ENCODE measurements at regions not wholly inside any gene's neighbourhood (a gene's known extent, or its start where the extent isn't known, plus 50 kb on each side); places are given as distances from the start of the nearest gene placed in this dataset.
"Not testable (repeated sequence)": the region's sequence is repeated elsewhere in the genome, so short reads cannot be mapped to it uniquely, and the experiment has no call there.

GRCh38 chr6:133130863-133131262 lies 110.3 kb upstream of the EYA4 start:
- DNase-seq, result peak; percentile 35

DNA sequence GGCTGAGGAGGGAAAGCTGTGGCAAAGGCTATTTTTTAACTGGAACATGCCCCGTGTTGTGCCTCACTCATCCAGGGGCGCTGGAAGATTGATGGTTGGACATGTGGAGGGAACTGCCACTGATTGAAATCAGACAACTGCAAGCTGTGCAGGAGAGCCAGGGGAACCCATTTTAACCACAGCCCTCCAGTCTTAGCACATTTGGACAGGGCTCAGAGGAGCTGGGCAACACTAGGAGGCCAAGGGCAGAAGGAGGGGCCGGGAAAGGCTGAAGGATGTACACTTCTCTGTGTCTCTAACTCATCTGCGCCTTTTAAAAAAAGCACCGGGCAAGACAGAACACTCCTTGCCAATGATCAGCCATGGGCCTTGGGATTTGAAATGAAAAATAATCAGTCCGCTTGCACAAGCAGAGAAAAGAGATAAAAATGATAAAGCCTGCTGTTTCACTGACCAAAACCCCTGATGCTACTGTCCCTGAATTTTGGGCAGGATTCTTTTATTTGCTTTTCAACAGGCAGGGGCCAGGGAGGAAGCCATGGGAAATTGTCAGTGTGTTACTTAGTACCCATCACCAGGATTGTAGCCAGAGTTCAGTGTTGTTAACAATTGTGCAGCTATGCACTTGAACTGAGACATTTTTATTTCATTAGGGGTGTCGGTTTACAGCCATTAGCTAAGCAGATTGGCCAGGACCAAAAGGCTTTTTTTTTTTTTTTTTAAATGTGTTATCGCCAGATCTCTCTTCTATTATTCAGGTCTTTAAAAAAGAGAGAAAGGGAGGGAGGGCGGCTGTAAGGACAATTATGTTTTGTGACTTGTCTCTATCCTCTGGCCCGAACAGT lies 109.3 kb upstream of the EYA4 start:
- DNase-seq, result peak; percentile 19

- no peak for DNase-seq
Observed at GRCh38 chr6:133132466-133132971, 108.6 kb upstream of the EYA4 start.

GRCh38 chr6:133136177-133136880 lies 104.8 kb upstream of the EYA4 start:
- DNase-seq, result no peak

DNA sequence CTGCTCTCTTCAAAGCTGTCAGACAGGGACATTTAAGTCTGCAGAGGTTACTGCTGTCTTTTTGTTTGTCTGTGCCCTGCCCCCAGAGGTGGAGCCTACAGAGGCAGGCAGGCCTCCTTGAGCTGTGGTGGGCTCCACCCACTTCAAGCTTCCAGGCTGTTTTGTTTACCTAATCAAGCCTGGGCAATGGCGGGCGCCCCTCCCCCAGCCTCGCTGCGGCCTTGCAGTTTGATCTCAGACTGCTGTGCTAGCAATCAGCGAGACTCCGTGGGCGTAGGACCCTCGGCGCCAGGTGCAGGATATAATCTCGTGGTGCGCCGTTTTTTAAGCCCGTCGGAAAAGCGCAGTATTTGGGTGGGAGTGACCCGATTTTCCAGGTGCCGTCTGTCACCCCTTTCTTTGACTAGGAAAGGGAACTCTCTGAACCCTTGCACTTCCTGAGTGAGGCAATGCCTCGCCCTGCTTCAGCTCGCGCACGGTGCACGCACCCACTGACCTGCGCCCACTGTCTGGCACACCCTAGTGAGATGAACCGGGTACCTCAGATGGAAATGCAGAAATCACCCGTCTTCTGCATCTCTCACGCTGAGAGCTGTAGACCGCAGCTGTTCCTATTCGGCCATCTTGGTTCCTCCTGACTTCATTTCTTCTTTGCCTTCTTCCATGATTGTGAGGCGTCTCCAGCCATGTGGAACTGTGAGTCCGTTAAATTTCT lies 93.5 kb upstream of the EYA4 start:
- DNase-seq, result not testable (repeated sequence)

DNA sequence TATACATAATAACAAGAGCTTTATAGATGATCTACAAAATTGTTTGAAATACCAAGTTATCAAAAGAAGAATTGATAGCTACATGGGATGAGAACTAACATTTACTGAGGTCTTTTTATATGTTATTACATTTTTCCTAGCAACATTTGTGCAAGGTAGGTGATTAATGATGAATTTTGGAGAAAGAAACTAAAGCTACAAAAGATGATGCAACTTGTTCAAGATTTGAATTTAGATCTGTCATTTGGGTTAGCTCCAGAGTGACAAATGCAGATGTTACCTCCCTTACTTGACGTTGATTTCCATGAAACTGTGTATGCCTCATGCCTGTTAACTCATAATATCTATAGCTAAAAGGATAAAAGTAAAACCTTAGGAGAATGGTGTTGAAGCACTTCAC lies 84.5 kb upstream of the EYA4 start:
- DNase-seq, result no peak

- no peak for DNase-seq
Observed at GRCh38 chr6:133157995-133158394, 83.2 kb upstream of the EYA4 start.

GRCh38 chr6:133159255-133159795 lies 81.8 kb upstream of the EYA4 start:
- DNase-seq, result no peak

- DNase-seq, result no peak
Observed at GRCh38 chr6:133160536-133160935, 80.6 kb upstream of the EYA4 start.

DNA sequence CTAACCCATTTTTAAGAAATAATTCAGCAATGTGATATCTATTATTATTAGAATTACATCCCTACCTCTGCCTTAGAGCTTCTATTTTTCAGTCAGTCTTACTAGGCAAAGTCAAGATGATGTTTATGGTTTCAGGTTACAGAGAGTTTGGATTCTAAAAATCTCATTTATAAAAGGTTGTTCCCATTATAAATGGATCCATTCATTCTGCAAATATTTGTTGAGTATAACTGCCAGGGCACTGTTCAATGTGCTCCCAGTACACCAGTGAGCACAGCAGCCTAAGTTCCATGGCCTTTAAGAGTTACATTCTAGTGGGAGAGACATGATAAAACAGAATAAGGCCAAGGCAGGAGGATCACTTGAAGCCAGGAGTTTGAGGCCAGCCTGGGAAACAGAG lies 75.9 kb upstream of the EYA4 start:
- DNase-seq, result no peak

DNA sequence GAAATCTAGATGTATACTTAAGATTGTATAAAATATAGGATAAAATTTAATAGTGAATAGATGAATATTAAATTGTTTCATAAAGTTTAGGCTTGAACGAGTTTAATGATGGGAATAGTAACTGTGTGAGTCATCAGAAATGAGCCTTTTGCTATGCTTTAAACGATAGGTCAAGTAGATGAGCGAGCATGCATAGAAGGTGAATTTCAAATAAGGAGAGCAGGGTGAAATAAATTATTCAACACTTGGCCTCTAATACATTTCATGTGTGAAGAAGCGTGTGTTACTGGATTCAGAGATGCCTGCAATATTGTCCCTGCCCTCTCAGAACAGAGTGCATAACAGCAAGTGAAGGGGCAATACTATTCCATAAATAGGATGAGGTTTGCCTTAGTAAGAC lies 74.4 kb upstream of the EYA4 start:
- no peak for DNase-seq

DNA sequence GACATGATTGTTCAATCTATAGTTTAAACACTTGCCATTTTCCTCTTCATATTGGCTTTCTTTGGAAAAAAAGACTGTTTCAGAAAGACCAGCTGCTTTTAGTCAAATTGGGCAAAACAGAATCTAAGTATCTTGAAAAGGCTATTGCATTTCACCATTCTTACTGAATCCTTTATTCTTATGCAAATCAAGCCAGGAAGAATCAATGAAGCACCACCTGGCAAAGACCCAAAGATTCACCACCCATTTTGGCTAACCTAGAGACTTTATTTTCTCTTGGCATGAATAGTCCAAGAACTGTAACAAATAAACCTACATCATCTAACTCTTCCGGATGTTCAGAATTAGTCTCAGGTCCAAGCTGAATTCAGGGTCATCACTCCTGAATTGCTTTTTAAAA lies 71.3 kb upstream of the EYA4 start:
- DNase-seq, result no peak

DNA sequence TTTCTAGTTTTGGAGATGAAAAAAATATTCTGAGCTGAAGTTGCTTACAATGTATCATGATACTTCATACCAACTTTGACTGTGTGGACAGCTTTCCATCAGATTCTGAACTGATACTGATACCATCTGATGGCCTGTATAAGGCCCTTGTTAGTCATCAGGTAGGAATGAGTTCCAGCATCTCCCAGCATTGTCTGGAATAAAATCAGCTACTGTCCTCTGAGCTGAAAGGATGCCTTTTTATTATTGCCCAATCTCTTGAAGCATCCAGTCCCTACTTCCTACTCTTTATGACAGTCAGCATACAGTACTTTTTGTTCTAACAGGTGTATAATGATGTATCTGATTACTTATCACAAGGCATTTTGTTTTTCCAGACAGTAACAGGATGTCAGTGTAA lies 70.6 kb upstream of the EYA4 start:
- no peak for DNase-seq

DNA sequence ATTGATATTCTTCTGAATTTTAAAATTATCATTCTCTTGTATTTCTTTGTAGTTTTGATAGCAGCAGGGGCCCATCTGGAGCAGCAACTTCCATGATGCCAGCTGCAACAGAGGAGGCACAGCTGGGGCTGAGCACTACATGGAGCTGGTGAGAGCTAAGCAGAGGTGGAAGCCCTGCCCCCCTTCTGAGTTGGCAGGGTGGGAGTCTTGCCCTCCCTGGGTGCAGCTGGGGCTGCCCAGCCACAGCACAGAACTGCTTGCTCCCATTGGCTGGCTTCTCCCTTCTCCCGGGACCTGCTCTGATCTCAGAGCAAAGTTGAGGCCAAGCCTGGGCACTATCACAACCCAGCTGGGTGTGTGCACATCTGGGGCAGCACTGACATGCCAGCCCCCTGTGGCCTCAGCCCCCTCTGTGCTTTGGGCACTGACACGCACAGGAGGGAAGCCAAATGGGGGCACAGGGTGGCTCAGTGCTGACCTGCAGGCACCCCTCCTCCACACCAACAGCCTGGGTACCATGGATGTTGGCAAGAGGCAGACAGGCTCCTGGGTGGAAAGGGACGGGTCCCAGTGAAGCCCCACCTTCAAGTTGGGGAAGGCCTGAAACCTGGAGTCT lies 69.1 kb upstream of the EYA4 start:
- DNase-seq, result no peak

GRCh38 chr6:133173276-133173675 lies 67.9 kb upstream of the EYA4 start:
- no peak for DNase-seq

DNA sequence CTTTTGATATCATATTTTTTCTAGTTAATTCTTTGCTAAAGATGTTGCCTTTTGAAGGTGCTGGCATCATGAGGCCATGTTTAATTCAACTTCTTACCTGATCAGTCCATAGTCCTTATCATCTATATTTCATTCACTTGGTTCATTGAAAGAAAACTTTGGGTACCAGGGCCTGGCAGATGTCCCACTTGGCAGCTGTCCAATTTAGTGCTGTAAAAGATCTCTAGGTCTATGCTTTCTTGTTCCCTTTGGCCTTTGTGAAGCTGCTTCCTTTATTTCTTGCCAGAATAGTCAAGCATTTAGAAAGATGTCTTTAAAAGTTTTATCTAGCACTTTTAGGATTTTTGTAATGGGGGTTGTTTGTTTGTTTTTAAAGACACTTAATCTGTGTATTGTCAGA lies 61.7 kb upstream of the EYA4 start:
- DNase-seq, result no peak

DNA sequence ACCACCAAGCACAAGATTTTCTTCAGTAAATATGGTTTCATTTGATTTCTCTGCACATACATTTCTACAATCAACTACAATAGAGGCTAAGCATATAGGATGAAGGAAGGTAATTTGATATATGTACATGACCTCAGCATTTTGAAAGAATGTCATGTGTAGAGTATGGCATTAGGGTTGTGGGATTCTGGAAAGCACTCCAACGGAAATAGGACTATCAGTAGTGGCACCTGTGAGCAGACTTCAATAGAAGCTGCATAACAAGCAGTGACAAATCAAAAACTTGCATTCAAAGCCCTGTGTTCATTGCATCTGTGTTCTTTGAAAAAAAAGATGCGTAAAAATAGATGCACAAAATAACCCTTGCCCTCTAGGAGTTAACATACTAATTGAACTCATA lies 57.5 kb upstream of the EYA4 start:
- DNase-seq, result no peak

GRCh38 chr6:133184798-133185372 lies 56.3 kb upstream of the EYA4 start:
- peak; percentile 17 for DNase-seq

GRCh38 chr6:133185731-133186130 lies 55.4 kb upstream of the EYA4 start:
- DNase-seq, result no peak

GRCh38 chr6:133187114-133187513 lies 54.0 kb upstream of the EYA4 start:
- DNase-seq, result no peak

DNA sequence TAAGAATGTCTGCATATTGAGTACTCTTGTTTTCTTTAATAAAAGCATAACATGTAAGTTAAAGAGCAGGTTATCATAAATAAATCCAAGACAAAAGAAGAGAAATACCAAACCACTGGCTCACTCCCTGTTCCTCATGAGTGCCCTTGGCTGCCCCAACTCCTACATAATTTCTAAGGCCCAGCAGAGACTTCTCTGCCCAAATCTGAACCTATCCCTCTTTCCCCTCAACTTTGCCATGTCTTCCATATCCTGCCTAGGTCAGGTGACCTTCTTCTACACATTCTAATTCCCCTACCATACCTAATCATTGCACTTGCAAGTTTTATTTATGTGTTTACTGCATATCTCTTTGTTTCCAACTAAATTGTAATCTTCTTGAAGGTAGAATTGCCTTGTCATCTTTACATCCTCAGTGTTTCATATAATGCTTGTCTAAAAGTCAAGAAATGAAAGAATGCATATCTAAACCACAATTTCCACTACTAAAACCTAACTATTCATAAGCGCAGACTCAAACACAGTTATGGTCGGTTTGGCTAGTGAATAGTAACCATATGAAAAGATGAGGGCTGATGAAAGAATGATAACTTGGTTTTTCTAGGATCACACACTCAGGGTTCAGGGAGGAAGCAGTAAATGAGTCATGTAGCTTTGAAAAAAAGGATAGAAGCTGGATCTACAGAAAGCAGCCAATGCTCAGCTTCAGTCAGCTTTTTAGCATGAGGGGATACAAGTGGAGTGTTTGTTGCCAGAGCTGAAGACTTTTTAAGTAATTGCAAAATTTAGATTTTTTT lies 53.3 kb upstream of the EYA4 start:
- no peak for DNase-seq

DNA sequence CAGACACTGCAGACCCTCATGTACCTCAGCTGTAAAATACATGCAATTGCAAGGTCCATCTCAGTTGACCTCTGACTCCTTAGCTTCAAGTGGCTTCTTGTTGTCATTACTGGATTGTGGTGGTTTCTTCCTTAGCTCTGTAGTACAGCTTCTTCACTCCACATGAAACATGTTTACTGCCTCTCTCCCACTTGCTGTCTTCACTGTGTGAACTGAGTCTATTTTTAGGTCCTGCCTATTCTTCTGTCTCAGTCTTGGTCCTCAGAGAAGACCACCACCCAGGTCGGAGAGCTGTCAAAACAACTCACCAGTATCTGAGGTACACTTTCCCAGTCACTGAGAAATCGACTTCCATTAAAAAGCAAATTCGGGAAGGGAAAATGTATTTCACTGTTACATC lies 50.2 kb upstream of the EYA4 start:
- no peak for DNase-seq

All from DMS 273 treated with DMSO at 0.1 percent for 48 hours (cell line).